Endothelial cell of umbilical vein (primary cell): ENCODE measurements at regions not wholly inside any gene's neighbourhood (a gene's known extent, or its start where the extent isn't known, plus 50 kb on each side); places are given as distances from the start of the nearest gene placed in this dataset.

Experiments used
- BruUV-seq: library from RNA; stranded (reverse); fragments of 400-500 nt; replicated peaks from 2 replicates; lab custom pipeline; 2021; lab: Mats Ljungman, UMichigan
- CTCF ChIA-PET: fragments of 300-600, 350-600 bp; sonication (Branson Sonifier 250); formaldehyde crosslinking; loops from one replicate; lab custom pipeline; 2021; ENCODE audit warnings: antibody characterized with exemption, inconsistent platforms; lab: Charles Lee
- POLR2A ChIA-PET: fragments of 300-600, 350-600 bp; sonication (Branson Sonifier 250); formaldehyde crosslinking; loops from one replicate; lab custom pipeline; 2021; ENCODE audit warnings: antibody characterized with exemption, inconsistent platforms; lab: Charles Lee
- DNase-seq: peaks from one replicate; pipeline ENCODE4 v3.0.0-alpha.2; 2011; ENCODE audit warnings: low read depth, low spot score
- FAIRE-seq: peaks from 2 replicates; lab custom pipeline; 2011; peaks lifted over from hg19 to GRCh38; lab: Jason Lieb, UNC
- H2AFZ ChIP-seq: 2 replicates; pipeline ENCODE4 v1.6.0; 2012; ENCODE audit warnings: low read depth, low read length, control low read depth, inconsistent platforms
- H3K27ac ChIP-seq: 2 replicates; pipeline ENCODE4 v1.5.1; 2011; ENCODE audit warnings: low read depth, mild to moderate bottlenecking, control low read depth, low read length, moderate library complexity; ENCODE audit not compliant: insufficient read depth
- H3K27me3 ChIP-seq, 2 experiments: 2 replicates each; pipeline versions ENCODE4 v1.6.0 to v1.6.1; 2011; ENCODE audit warnings: low read length in 2 of 2, mixed read lengths in 1 of 2; ENCODE audit not compliant: control insufficient read depth in 2 of 2, insufficient read depth in 2 of 2
- H3K36me3 ChIP-seq, 2 experiments: 2 replicates in 1 of 2; 3 replicates in 1 of 2; pipeline ENCODE4 v1.5.1; 2011; ENCODE audit warnings: low read length in 2 of 2, mild to moderate bottlenecking in 1 of 2, moderate library complexity in 1 of 2; ENCODE audit not compliant: control insufficient read depth in 2 of 2, insufficient read depth in 2 of 2; ENCODE audit errors: extremely low read depth in 1 of 2
- H3K4me1 ChIP-seq: 3 replicates; pipeline ENCODE4 v1.5.1; 2011; ENCODE audit warnings: mild to moderate bottlenecking, low read length; ENCODE audit not compliant: control insufficient read depth, insufficient read depth; ENCODE audit errors: extremely low read depth
- H3K4me2 ChIP-seq: 2 replicates; pipeline ENCODE4 v1.6.1; 2011; ENCODE audit warnings: low read length, control low read depth, mixed read lengths; ENCODE audit not compliant: insufficient read depth
- H3K4me3 ChIP-seq, 3 experiments: fragments of 200-600 bp in 1 of 3; sonication (generic), shearing (Covaris generic) in 1 of 3; replicated peaks in 1 of 3; 2 replicates each; pipeline ENCODE4 v1.5.1; 2011 to 2016; ENCODE audit warnings: control low read depth in 3 of 3, low read length in 3 of 3, mild to moderate bottlenecking in 2 of 3, inconsistent platforms in 1 of 3, low read depth in 1 of 3, moderate library complexity in 1 of 3; ENCODE audit not compliant: insufficient read depth in 1 of 3
- H3K79me2 ChIP-seq: 2 replicates; pipeline ENCODE4 v1.6.0; 2012; ENCODE audit warnings: low read length, inconsistent platforms; ENCODE audit not compliant: control insufficient read depth, insufficient read depth
- H3K9ac ChIP-seq: replicated peaks from 2 replicates; pipeline ENCODE3; 2011; ENCODE audit warnings: low read length, control low read depth; ENCODE audit not compliant: insufficient read depth; ENCODE audit errors: extremely low read depth
- H3K9me1 ChIP-seq: replicated peaks from 3 replicates; pipeline ENCODE4 v1.6.0; 2011; ENCODE audit warnings: mild to moderate bottlenecking, low read length; ENCODE audit not compliant: control insufficient read depth, insufficient read depth; ENCODE audit errors: extremely low read depth
- H3K9me3 ChIP-seq: replicated peaks from 2 replicates; pipeline ENCODE4 v1.5.1; 2012; ENCODE audit warnings: low read length, inconsistent platforms; ENCODE audit not compliant: control insufficient read depth, insufficient read depth
- H4K20me1 ChIP-seq: replicated peaks from 2 replicates; pipeline ENCODE3; 2011; ENCODE audit warnings: mild to moderate bottlenecking, low read length; ENCODE audit not compliant: control insufficient read depth, insufficient read depth; ENCODE audit errors: extremely low read depth
- EZH2 ChIP-seq: IDR thresholded peaks from 2 replicates; pipeline ENCODE4 v1.6.1; 2012; ENCODE audit warnings: borderline replicate concordance, low read depth, mild to moderate bottlenecking, moderate library complexity, low read length, inconsistent platforms; ENCODE audit not compliant: severe bottlenecking
- FOS ChIP-seq: IDR thresholded peaks from 2 replicates; pipeline ENCODE4 v1.6.1; 2011; ENCODE audit warnings: mild to moderate bottlenecking, low read length, moderate library complexity, borderline replicate concordance; ENCODE audit not compliant: insufficient read depth
- GATA2 ChIP-seq: IDR thresholded peaks from 2 replicates; pipeline ENCODE4 v1.7.0; 2011; ENCODE audit warnings: low read depth, mild to moderate bottlenecking, moderate library complexity, mixed read lengths, low read length; ENCODE audit not compliant: insufficient read length, insufficient read depth
- JUN ChIP-seq: IDR thresholded peaks from 2 replicates; pipeline ENCODE4 v1.6.1; 2011; ENCODE audit warnings: borderline replicate concordance, low read depth; ENCODE audit not compliant: insufficient read length, insufficient read depth
- MYC ChIP-seq: IDR thresholded peaks from one replicate; pipeline ENCODE4 v1.6.1; 2011; ENCODE audit warnings: mild to moderate bottlenecking, low read depth, low read length
- POLR2A ChIP-seq: IDR thresholded peaks from 2 replicates; pipeline ENCODE4 v1.6.1; 2012; ENCODE audit warnings: low read depth, mild to moderate bottlenecking, control low read depth, low read length
- POLR2AphosphoS5 ChIP-seq: IDR thresholded peaks from 2 replicates; pipeline ENCODE4 v1.6.1; 2012; ENCODE audit warnings: low read depth, mild to moderate bottlenecking, control low read depth, low read length, moderate library complexity; ENCODE audit not compliant: insufficient read depth
- dilution Hi-C: fragments of 300-500 bp; cut with MboI; formaldehyde crosslinking; loops from one replicate; pipeline ENCODE4 v1.15.0; 2019; ENCODE audit warnings: low sequenced_read_pairs; ENCODE audit not compliant: extremely low pct_ligation_motif_present
- intact Hi-C: fragments of 100-400 bp; cut with micrococcal nuclease; formaldehyde crosslinking; loops from one replicate; pipeline ENCODE4 v1.10.0; 2022
- TF ChIP-seq, protein P1 (sequence below): IDR thresholded peaks from 2 replicates; pipeline ENCODE4 v1.6.1; 2011; ENCODE audit not compliant: insufficient read depth, insufficient read length
- TF ChIP-seq, protein P2 (sequence below), 2 donors: IDR thresholded peaks; 1 replicate in 1 of 2; 2 replicates in 1 of 2; pipeline ENCODE4 v1.5.1; 2011; ENCODE audit warnings: low read length in 2 of 2, mild to moderate bottlenecking in 2 of 2, moderate library complexity in 2 of 2, control low read depth in 1 of 2, inconsistent platforms in 1 of 2, low read depth in 1 of 2; ENCODE audit not compliant: insufficient read depth in 1 of 2; ENCODE audit errors: extremely low read depth in 1 of 2

DNA sequence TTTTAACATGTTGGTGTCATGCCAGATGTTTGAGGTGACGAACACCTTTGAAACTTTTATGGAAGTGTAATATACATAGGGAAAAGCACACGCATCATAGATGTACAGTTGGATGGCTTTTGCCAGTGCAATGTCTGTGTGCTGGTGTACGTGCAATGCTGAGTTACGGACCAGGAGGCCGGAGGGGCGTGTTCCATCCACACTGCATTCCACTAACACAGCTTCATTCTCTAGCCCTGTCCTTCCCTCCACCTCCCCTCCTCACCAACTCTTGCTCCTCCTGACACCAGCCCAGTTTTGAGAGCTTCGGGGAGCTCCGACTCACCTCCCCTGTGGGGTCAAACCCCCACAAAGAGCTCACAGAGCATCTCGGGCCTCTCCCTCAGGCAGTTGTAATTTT is 358.8 kb downstream of the C16orf95 start:
- CTCF ChIA-PET = interaction anchor here (1.1 to 2.5 kb wide), 2 partner anchors 13 to 59 kb away, joined by 4 to 6 read pairs; no protein-coding TSS in a partner anchor
- H4K20me1 ChIP-seq = no peaks in the 10 kb centered on the region
- no peaks in the 10 kb centered on the region for H3K4me1 ChIP-seq
- H3K36me3 ChIP-seq = no peaks in the 10 kb centered on the region
- H3K4me2 ChIP-seq = no peak overlapping the region
- no peak for DNase-seq
- TF ChIP-seq EZH2 (no peak), FOS (no peak), JUN (no peak), POLR2A (no peak), POLR2AphosphoS5 (no peak), MYC (no peak), GATA2 (no peak)
- TF ChIP-seq, protein P1, sequence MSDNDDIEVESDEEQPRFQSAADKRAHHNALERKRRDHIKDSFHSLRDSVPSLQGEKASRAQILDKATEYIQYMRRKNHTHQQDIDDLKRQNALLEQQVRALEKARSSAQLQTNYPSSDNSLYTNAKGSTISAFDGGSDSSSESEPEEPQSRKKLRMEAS = no peak
- TF ChIP-seq, protein P2, sequence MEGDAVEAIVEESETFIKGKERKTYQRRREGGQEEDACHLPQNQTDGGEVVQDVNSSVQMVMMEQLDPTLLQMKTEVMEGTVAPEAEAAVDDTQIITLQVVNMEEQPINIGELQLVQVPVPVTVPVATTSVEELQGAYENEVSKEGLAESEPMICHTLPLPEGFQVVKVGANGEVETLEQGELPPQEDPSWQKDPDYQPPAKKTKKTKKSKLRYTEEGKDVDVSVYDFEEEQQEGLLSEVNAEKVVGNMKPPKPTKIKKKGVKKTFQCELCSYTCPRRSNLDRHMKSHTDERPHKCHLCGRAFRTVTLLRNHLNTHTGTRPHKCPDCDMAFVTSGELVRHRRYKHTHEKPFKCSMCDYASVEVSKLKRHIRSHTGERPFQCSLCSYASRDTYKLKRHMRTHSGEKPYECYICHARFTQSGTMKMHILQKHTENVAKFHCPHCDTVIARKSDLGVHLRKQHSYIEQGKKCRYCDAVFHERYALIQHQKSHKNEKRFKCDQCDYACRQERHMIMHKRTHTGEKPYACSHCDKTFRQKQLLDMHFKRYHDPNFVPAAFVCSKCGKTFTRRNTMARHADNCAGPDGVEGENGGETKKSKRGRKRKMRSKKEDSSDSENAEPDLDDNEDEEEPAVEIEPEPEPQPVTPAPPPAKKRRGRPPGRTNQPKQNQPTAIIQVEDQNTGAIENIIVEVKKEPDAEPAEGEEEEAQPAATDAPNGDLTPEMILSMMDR (IDR thresholded peaks at IDR 0.05; ENCODE audit: extremely low read depth in 1 of 2, insufficient read depth in 1 of 2, low read depth in 1 of 2, low read length in 2 of 2) = no peak
- no peak overlapping the region for H3K27ac ChIP-seq
- no peak overlapping the region for H2AFZ ChIP-seq
- no peak overlapping the region for H3K4me3 ChIP-seq
- dilution Hi-C loops (no loop called here), intact Hi-C loops (no loop called here)
- no TSS peak for BruUV-seq
- H3K79me2 ChIP-seq = no peaks in the 10 kb centered on the region
- H3K27me3 ChIP-seq = peaks cover 0 to 5% of the 10 kb centered on the region in 2 experiments
- H3K9me1 ChIP-seq = no peaks in the 10 kb centered on the region
- no peak for FAIRE-seq
- POLR2A ChIA-PET = no interaction called here
- H3K9me3 ChIP-seq = no peaks in the 10 kb centered on the region
- H3K9ac ChIP-seq = no peak overlapping the region
